Fibroblast of lung (primary cell): ENCODE measurements at regions not wholly inside any gene's neighbourhood (a gene's known extent, or its start where the extent isn't known, plus 50 kb on each side); places are given as distances from the start of the nearest gene placed in this dataset.

Experiments
- CTCF ChIP-seq, 2 donors: IDR thresholded peaks in 1 of 2; conservative IDR thresholded peaks in 1 of 2; 1 replicate in 1 of 2; 2 replicates in 1 of 2; pipeline ENCODE4 v1.5.1; 2011 to 2012; ENCODE audit warnings: low read length in 2 of 2, control low read depth in 1 of 2, inconsistent platforms in 1 of 2, low read depth in 1 of 2, mild to moderate bottlenecking in 1 of 2
- EZH2 ChIP-seq: IDR thresholded peaks from 2 replicates; pipeline ENCODE4 v1.5.1; 2012; ENCODE audit warnings: low read length, control low read depth, mild to moderate bottlenecking; ENCODE audit errors: missing control alignments

- TF ChIP-seq EZH2: no peak
- no peak for TF ChIP-seq CTCF (conservative IDR thresholded peaks at IDR 0.05 in 1 of 2, IDR thresholded peaks at IDR 0.05 in 1 of 2; ENCODE audit: low read depth in 1 of 2, low read length in 2 of 2)
These were observed 571.4 kb downstream of the MIAT start for GRCh38 chr22:27228771-27229170.
